ENCODE measurements at regions not wholly inside any gene's neighbourhood (a gene's known extent, or its start where the extent isn't known, plus 50 kb on each side); places are given as distances from the start of the nearest gene placed in this dataset.

DNA sequence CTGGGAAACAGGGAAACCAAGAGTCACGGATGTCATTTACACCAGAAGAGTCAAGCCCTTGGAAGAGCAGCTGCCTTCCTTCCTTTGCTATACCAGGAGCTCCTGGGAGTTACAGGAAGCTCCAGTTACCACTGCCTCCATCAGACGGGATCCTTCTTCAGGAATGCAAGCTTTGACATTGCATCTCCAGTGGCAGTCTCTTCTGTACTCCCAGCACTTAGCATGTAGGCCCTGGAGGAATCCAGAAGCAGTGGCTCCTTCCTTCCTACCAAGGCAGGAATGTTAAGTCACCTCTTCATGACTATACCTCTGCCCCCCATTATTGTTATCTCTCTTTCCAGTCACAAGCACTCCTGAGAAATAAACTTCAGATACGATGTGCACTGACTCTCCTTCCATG lies 836.0 kb downstream of the MAFB start:
- no peak for DNase-seq (ENCODE audit: low read depth in 4 of 4, low spot score in 1 of 4)

GRCh38 chr20:39851459-39851858 lies 837.6 kb downstream of the MAFB start:
- no peak for DNase-seq (ENCODE audit: low read depth in 4 of 4, low spot score in 1 of 4)

- no peak for DNase-seq (ENCODE audit: low read depth in 4 of 4, low spot score in 1 of 4)
Observed at GRCh38 chr20:39850821-39851330, 838.2 kb downstream of the MAFB start.

DNA sequence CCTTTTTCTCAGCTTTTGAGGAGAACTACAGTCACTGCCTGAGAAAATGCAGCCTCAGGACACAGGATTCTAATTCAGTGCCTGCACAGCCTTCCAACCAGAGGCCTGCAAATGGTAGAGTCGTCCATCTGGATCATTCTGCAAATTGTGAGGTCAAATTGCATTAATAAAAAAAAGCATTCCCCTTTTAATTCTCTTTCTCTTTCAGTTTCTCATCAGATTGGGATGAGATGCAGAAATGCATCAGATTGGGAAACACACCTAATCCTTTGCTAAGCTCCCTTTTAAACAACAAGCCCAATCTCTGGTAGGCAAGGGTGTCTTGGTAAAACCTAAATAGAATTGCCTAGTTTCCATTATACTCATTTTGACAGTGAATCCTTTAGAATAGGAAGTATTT lies 838.8 kb downstream of the MAFB start:
- DNase-seq (ENCODE audit: low read depth in 4 of 4, low spot score in 1 of 4) = no peak

- no peak for DNase-seq (ENCODE audit: low read depth in 4 of 4, low spot score in 1 of 4)
Observed at GRCh38 chr20:39849664-39850063, 839.4 kb downstream of the MAFB start.

DNA sequence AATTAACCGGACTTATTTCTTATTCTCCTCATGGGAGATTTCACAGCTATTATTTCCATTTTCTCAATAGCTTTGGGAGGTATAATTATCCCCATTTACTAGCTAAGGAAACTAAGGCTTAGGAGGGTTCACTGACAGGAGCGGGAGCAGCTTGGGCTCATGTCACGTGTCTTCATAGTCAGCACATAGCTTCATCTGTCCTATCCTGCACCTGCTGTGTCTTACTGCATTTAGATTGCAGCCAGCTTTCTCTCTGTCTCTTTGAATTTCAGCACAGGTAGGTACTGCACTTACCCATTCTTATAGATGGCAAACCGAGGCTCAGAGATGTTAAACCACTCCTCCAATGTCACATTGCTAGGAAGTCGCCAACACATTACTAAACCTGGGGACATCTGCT lies 839.9 kb downstream of the MAFB start:
- DNase-seq (ENCODE audit: low read depth in 4 of 4, low spot score in 1 of 4) = no peak

DNA sequence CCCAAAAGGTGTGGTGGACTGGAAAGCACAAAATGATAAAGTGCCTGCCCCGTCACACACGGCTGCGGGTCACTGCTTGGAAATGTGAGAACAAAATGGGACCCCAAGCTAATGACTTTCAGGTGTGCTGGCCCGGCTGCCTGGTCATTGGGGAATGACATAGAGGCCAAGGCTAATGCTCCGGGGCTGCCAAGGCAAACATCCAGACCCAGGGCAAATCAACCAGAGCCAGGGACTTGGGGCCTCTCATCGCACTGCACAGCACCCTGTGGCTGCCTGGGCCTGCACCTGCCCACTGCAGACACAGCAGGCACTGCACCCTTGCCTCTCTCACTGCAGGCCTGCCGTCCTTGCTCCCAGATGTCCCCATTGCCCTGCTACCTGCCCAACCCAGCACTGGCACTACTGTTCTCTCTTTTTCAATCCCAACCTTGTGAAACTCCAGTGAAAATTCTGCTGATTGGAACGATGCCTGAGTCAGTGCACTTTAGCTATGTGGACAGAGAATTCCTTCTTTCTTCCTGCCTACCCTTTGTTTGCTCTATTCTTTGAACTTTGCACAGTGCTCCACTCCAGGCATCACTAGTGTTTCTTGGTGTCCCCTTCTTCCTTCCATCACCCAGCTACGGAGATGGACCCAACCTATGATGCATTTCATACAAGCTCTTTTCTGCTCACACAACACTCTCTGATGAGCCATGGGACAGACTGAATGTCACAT lies 849.5 kb downstream of the MAFB start:
- DNase-seq (ENCODE audit: low read depth in 4 of 4, low spot score in 1 of 4) = no peak

- DNase-seq (ENCODE audit: low read depth in 4 of 4, low spot score in 1 of 4) = no peak
Observed at GRCh38 chr20:39837561-39837960, 851.5 kb downstream of the MAFB start.

GRCh38 chr20:39835130-39835842 lies 853.8 kb downstream of the MAFB start:
- no peak for DNase-seq (ENCODE audit: low read depth in 4 of 4, low spot score in 1 of 4)

GRCh38 chr20:39830903-39831302 lies 858.1 kb downstream of the MAFB start:
- DNase-seq (ENCODE audit: low read depth in 4 of 4, low spot score in 1 of 4) = no peak

DNA sequence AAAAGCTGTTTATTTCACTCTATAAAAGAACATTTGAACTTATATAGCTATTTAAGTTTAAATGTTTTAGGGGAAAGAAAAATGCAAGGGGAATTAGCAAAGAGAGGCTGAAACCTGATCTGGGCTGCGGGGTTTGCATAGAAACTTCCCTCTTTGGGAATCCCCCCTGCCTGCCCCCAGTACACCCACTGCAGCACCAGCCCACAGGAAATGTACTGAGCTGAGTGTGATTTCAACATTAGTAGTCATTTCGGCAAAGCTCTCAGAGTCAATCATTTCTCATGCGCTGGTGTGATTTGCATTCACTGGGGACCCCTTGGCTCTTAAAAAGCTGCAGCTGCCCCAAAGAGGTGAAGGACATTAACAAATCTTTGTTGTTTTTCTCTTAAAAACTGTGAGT lies 859.4 kb downstream of the MAFB start:
- DNase-seq (ENCODE audit: low read depth in 4 of 4, low spot score in 1 of 4) = no peak

DNA sequence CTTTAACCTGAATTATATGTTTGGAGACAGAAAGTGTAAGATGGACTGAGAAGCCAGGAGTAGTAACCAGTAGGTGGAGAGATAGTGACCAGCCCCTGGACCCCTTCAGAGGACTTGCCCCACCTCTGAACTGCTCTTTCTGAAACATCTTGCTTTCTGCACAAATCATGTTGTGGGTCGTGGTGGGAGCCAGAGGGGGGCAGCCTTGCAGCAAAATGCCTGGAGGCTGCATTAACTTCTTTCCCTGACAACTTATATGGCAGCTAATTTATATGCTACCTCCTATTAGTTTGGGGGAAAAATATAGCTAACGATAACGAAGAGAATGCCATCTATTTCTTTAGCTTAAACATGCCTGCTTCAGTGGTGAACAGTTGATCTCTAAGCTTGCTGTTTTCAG lies 859.8 kb downstream of the MAFB start:
- no peak for DNase-seq (ENCODE audit: low read depth in 4 of 4, low spot score in 1 of 4)

DNA sequence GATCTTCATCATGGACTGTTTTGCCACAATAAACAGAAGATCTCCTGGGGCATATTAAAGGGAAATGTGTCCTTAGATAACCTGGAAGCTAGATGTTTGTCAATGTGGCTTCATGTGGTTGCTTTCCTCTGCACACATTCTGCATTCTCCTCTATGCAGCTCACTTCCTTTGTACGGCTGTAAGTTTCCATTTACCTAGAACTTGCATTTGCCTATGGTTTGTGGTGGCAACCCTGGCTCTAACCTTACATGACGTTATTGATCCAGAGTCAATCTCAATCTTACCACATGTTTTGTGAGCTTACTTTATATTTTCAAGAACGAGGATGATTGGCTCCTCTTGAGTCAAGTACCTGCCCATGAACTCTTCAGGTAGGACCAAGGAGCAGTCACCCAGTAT lies 863.1 kb downstream of the MAFB start:
- no peak for DNase-seq (ENCODE audit: low read depth in 4 of 4, low spot score in 1 of 4)

DNA sequence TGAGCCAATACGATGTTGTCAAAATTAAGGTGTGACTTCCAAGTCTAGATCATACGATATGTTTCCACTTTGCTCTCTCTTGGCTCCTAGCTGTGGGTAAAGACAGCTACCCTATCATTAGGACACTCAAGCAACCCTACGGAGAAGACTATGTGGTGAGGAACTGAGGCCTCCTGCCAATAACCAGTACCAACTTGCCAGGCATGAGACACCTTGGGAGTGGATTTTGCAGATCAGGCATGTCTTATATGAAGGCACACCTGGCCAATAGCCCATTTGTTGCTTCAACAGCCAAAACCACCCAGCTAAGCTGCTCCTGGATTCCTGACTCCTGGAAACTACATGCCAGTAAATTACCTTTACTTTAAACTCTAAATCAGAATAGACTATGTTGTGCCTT lies 863.4 kb downstream of the DHX35 start:
- DNase-seq (ENCODE audit: low read depth in 4 of 4, low spot score in 1 of 4) = no peak

GRCh38 chr20:39823224-39823623 lies 861.1 kb downstream of the DHX35 start:
- no peak for DNase-seq (ENCODE audit: low read depth in 4 of 4, low spot score in 1 of 4)

DNA sequence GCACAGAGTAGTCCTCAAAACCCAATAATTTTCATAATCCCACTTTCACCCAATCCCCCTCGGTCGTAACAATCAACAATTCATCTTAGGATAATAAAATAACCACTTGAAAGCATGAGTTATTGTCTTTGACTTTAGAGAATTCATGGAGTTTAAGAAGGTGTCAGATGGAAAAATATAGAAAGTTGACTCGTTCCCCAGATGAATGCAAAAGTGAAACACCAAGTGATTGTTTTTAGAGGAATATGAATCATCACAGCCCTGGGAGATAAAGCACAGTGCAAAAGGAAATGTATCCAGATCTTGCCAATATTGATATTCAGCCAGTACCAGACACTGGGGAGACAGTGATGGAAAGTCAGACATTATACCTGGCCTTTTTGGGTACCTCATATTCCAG lies 860.5 kb downstream of the DHX35 start:
- DNase-seq (ENCODE audit: low read depth in 4 of 4, low spot score in 1 of 4) = no peak

- no peak for DNase-seq (ENCODE audit: low read depth in 4 of 4, low spot score in 1 of 4)
Observed at GRCh38 chr20:39813190-39813829, 851.2 kb downstream of the DHX35 start.

DNA sequence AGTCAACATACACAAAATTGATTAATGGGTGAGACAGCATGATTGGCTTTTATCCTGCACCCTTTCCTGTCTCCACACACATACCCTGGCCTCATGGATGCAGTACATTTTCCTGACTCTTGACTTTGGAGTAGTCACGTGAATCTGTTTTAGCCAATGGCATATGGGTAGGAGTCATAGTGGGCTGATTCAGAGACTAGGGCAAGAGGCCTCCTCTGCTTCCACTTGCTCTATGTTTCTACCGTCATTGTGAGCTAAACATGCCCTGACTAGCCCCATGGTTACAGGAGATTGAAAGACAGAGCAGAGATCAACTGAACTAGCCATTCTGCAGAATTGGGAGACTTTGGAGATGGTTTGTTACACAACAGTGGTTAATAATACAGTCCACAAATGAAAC lies 850.0 kb downstream of the DHX35 start:
- DNase-seq (ENCODE audit: low read depth in 4 of 4, low spot score in 1 of 4) = no peak

DNA sequence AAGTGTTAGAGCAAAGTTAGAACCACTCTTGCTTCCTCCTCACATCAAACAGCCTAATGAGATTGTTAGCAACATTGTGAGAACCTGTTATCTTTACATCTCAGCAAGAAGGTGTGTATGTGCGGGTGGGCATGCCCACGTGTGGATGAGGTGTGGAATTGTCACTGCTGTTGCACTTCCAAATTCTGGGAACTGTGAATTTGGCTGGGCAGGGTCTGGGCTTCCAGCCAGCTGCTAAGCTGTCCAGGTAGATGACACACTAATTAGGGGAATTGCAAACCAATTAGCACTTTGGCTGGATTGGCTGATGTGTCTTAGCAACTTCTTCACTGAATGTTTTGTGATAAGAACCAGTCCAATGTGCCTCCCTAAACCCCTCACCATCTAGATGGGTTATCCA lies 848.2 kb downstream of the DHX35 start:
- DNase-seq (ENCODE audit: low read depth in 4 of 4, low spot score in 1 of 4) = no peak

DNA sequence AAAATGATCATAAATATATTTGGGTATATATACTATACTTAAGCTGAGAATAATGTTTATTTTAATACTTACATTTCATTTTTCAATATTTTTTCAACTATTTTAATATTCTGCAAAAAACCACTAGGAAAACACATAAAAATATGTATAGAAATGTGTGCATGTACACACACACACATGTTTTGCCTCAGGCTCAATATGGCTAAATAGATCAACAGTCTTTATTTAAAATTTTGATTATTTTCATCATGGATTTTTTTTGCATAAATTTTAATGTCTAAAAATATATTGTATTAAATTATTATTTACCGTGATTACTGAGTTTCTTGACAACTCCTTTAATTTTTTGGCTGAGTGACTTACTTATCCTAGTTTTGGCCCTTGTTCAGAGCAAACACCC lies 846.5 kb downstream of the DHX35 start:
- no peak for DNase-seq (ENCODE audit: low read depth in 4 of 4, low spot score in 1 of 4)

GRCh38 chr20:39800548-39800947 lies 838.4 kb downstream of the DHX35 start:
- DNase-seq (ENCODE audit: low read depth in 4 of 4, low spot score in 1 of 4) = no peak

GRCh38 chr20:39800111-39800510 lies 838.0 kb downstream of the DHX35 start:
- no peak for DNase-seq (ENCODE audit: low read depth in 4 of 4, low spot score in 1 of 4)
